ENCODE measurements at regions not wholly inside any gene's neighbourhood (a gene's known extent, or its start where the extent isn't known, plus 50 kb on each side); places are given as distances from the start of the nearest gene placed in this dataset.

GRCh38 chr2:235116885-235117492 is 165.2 kb downstream of the SH3BP4 start:
- CTCF ChIA-PET (ENCODE audit: partially characterized antibody), result interaction anchor here (0.6 to 3.1 kb wide), 32 partner anchors 10 to 714 kb away, joined by 3 to 33 read pairs (median 4); no protein-coding TSS in a partner anchor
- no peak overlapping the region for H3K56ac ChIP-seq (replicated peaks; ENCODE audit: insufficient read length, low read depth, low read length)
- POLR2A ChIA-PET (ENCODE audit: partially characterized antibody), result no interaction called here
- no peak for TF ChIP-seq SP1 (IDR thresholded peaks at IDR 0.05; ENCODE audit: low read depth, low read length)
- TF ChIP-seq CBX8 (IDR thresholded peaks at IDR 0.05; ENCODE audit: borderline replicate concordance, low read depth, low read length), result no peak
- TF ChIP-seq SUZ12 (IDR thresholded peaks at IDR 0.05; ENCODE audit: low read length), result no peak
- TF ChIP-seq CTBP2 (IDR thresholded peaks at IDR 0.05; ENCODE audit: borderline replicate concordance, insufficient read depth, insufficient read length, low read length), result no peak
- no peak for TF ChIP-seq RFX5 (IDR thresholded peaks at IDR 0.05; ENCODE audit: borderline replicate concordance, low read depth, low read length)
- TF ChIP-seq CBX5 (IDR thresholded peaks at IDR 0.05; ENCODE audit: low read depth, low read length), result no peak
- no peak for TF ChIP-seq ASH2L (IDR thresholded peaks at IDR 0.05; ENCODE audit: low read length)
- peak; percentile 71 to 75 for TF ChIP-seq RAD21 (IDR thresholded peaks at IDR 0.05 in 1 of 2, conservative IDR thresholded peaks at IDR 0.05 in 1 of 2; ENCODE audit: low read depth in 2 of 2, low read length in 2 of 2)
- no peak for TF ChIP-seq TAF1 (IDR thresholded peaks at IDR 0.05; ENCODE audit: low read depth, low read length)
- no peak for TF ChIP-seq NRF1 (IDR thresholded peaks at IDR 0.05; ENCODE audit: low read depth, low read length)
- no peak for TF ChIP-seq JUN (IDR thresholded peaks at IDR 0.05; ENCODE audit: low read depth, low read length)
- TF ChIP-seq SP4 (IDR thresholded peaks at IDR 0.05; ENCODE audit: low read length), result no peak

More at GRCh38 chr2:235116885-235117492, 165.2 kb downstream of the SH3BP4 start:
- Histone ChIP-seq H3K36me3 (ENCODE audit: control insufficient read depth in 2 of 4, insufficient read depth in 4 of 4, low read length in 3 of 4) (no peaks in the 10 kb centered on the region), H2BK12ac (ENCODE audit: low read depth, low read length) (no peak overlapping the region), H2BK20ac (ENCODE audit: low read length) (no peak overlapping the region), H3K4me1 (replicated peaks in 1 of 4; ENCODE audit: control insufficient read depth in 3 of 4, insufficient read depth in 4 of 4, low read length in 3 of 4) (no peaks in the 10 kb centered on the region; a peak in 1 of 7 replicates), H2BK5ac (ENCODE audit: low read depth, low read length) (no peak overlapping the region), H3K4me3 (ENCODE audit: extremely low read depth in 1 of 4, insufficient read depth in 2 of 4, low read depth in 3 of 4, low read length in 4 of 4) (no peak overlapping the region), H2AFZ (ENCODE audit: low read length) (no peak overlapping the region), H3K23ac (ENCODE audit: insufficient read length) (no peak overlapping the region), H2BK15ac (ENCODE audit: low read length) (no peak overlapping the region), H4K20me1 (replicated peaks in 1 of 2; ENCODE audit: control insufficient read depth in 1 of 2, insufficient read depth in 2 of 2, low read length in 2 of 2) (no peaks in the 10 kb centered on the region), H3K9ac (replicated peaks in 1 of 4; ENCODE audit: extremely low read depth in 1 of 4, low read depth in 3 of 4, low read length in 3 of 4) (no peak overlapping the region), H3K27ac (ENCODE audit: low read depth, low read length) (no peak overlapping the region), H3K27me3 (replicated peaks in 1 of 4; ENCODE audit: control insufficient read depth in 3 of 4, extremely low read depth in 1 of 4, insufficient read depth in 3 of 4, low read length in 3 of 4) (no peaks in the 10 kb centered on the region; a peak in 3 of 7 replicates), H3K4me2 (ENCODE audit: insufficient read depth in 1 of 2, low read depth in 2 of 2, low read length in 2 of 2) (no peak overlapping the region), H3K18ac (ENCODE audit: extremely low read depth, low read length) (no peak overlapping the region), H4K91ac (replicated peaks; ENCODE audit: insufficient read length, low read length) (no peak overlapping the region), H4K8ac (ENCODE audit: extremely low read depth, insufficient read depth, low read length) (no peak overlapping the region), H3K79me2 (ENCODE audit: control insufficient read depth in 1 of 2, insufficient read depth in 2 of 2, low read length in 2 of 2) (no peaks in the 10 kb centered on the region), H2AK5ac (ENCODE audit: low read depth, low read length) (no peak overlapping the region), H3K4ac (replicated peaks; ENCODE audit: insufficient read length, low read depth, low read length) (no peak overlapping the region), H2BK120ac (replicated peaks; ENCODE audit: low read depth, low read length) (no peak overlapping the region), H3K14ac (ENCODE audit: insufficient read length) (no peak overlapping the region), H3K9me3 (ENCODE audit: insufficient read depth in 2 of 2, low read depth in 1 of 2, low read length in 1 of 2) (no peaks in the 10 kb centered on the region), H3K79me1 (ENCODE audit: low read depth, low read length) (no peaks in the 10 kb centered on the region), H4K5ac (ENCODE audit: insufficient read length, low read depth, low read length) (no peak overlapping the region), H3K23me2 (ENCODE audit: low read depth, low read length) (no peaks in the 10 kb centered on the region)
- peak; percentile 74 for FAIRE-seq
- DNase-seq (ENCODE audit: low read depth in 1 of 2, low spot score in 2 of 2), result no peak
- WGBS, 2 experiments (ENCODE audit: extremely low coverage in 1 of 2, insufficient coverage in 1 of 2, insufficient read length in 1 of 2, insufficient replicate concordance in 2 of 2, low coverage in 1 of 2, low lambda C conversion rate in 2 of 2, missing lambda C conversion rate in 1 of 2), result 52% methylated on average over 3 of the region's 3 CpGs; no CpG with 5 or more reads in 1 of the 2 experiments
